IMR-90 (cell line): ENCODE measurements at regions not wholly inside any gene's neighbourhood (a gene's known extent, or its start where the extent isn't known, plus 50 kb on each side); places are given as distances from the start of the nearest gene placed in this dataset.
"Not testable (repeated sequence)": the region's sequence is repeated elsewhere in the genome, so short reads cannot be mapped to it uniquely, and the experiment has no call there.

ENCODE experiments used
- CEBPB ChIP-seq: IDR thresholded peaks from 2 replicates; pipeline ENCODE4 v1.6.1; 2012; ENCODE audit warnings: low read depth, low read length, improper control_type of control experiment
- CHD1 ChIP-seq: IDR thresholded peaks from 2 replicates; pipeline ENCODE4 v1.6.1; 2012; ENCODE audit warnings: low read depth, low read length, improper control_type of control experiment
- CTCF ChIP-seq: conservative IDR thresholded peaks from 2 replicates; pipeline ENCODE4 v1.5.1; 2012; ENCODE audit warnings: mild to moderate bottlenecking, low read depth, low read length, improper control_type of control experiment
- ELK1 ChIP-seq: fragments of 150-350 bp; IDR thresholded peaks from 2 replicates; pipeline ENCODE4 v1.6.1; 2016; ENCODE audit warnings: low read depth, mild to moderate bottlenecking, low read length, moderate library complexity, borderline replicate concordance
- MAZ ChIP-seq: IDR thresholded peaks from 2 replicates; pipeline ENCODE4 v1.6.1; 2012; ENCODE audit warnings: low read depth, mild to moderate bottlenecking, low read length, improper control_type of control experiment, moderate library complexity, borderline replicate concordance
- MXI1 ChIP-seq: IDR thresholded peaks from 2 replicates; pipeline ENCODE4 v1.6.1; 2012; ENCODE audit warnings: low read depth, mild to moderate bottlenecking, low read length, moderate library complexity, borderline replicate concordance
- POLR2A ChIP-seq: IDR thresholded peaks from 2 replicates; pipeline ENCODE4 v1.6.1; 2012; ENCODE audit warnings: mild to moderate bottlenecking, low read depth, low read length
- RAD21 ChIP-seq: IDR thresholded peaks from 2 replicates; pipeline ENCODE4 v1.6.1; 2012; ENCODE audit warnings: low read length, improper control_type of control experiment
- RFX5 ChIP-seq: IDR thresholded peaks from 2 replicates; pipeline ENCODE4 v1.8.0; 2012; ENCODE audit warnings: low read depth, mild to moderate bottlenecking, low read length, moderate library complexity
- SMC3 ChIP-seq: fragments of 150-350 bp; IDR thresholded peaks from 2 replicates; pipeline ENCODE4 v1.6.1; 2016; ENCODE audit warnings: low read depth, mild to moderate bottlenecking, antibody characterized with exemption, low read length, moderate library complexity

GRCh38 chrX:65927386-65927785 lies 112.5 kb downstream of the VSIG4 start:
- not testable (repeated sequence) for TF ChIP-seq CTCF, ELK1, RAD21, POLR2A, MXI1, CEBPB, SMC3, CHD1, RFX5, MAZ
